ENCODE measurements at regions not wholly inside any gene's neighbourhood (a gene's known extent, or its start where the extent isn't known, plus 50 kb on each side); places are given as distances from the start of the nearest gene placed in this dataset.
"Not testable (repeated sequence)": the region's sequence is repeated elsewhere in the genome, so short reads cannot be mapped to it uniquely, and the experiment has no call there.

GRCh38 chr2:111401270-111402140 is 280.8 kb downstream of the BCL2L11 start:
- DNase-seq (ENCODE audit: low read depth): not testable (repeated sequence)

DNA sequence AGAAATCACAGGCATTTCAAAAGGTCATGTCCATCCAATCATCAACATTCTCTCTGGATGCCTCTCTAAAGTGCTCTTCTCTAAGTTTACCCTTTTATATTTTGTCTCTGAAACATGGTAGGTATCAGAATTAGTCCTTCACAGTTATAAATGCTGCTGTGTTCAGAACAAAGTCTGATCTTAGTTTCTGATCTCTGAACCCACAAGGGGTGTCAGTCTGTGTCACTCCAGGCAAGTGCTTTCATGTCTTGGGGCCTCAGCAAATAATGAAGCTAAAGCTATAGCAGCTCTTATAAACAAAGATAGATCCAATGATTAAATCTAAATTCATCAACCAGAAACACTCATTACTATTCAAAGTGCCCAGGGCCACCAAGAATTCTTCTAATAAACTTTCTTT is 281.7 kb downstream of the BCL2L11 start:
- not testable (repeated sequence) for DNase-seq (ENCODE audit: low read depth)

DNA sequence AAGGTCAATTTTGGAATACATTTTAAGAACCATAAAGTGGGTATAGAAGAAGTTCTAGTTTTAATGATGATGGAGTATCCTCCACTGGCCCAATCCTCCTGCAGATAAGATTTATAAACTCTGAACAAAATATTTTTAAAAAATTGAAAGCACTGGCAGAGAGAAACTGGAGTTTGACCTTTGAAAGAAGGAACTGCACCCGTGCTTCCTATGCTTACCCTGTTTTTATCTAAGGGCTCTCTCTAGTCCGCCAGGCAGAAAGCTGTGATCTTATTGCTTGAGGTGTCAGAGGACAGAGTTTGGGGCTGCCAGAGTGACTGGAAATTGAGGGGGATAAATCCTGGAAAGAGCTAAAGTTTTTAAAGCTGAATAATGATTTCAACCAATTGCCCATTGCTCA is 282.6 kb downstream of the BCL2L11 start:
- not testable (repeated sequence) for DNase-seq (ENCODE audit: low read depth)

DNA sequence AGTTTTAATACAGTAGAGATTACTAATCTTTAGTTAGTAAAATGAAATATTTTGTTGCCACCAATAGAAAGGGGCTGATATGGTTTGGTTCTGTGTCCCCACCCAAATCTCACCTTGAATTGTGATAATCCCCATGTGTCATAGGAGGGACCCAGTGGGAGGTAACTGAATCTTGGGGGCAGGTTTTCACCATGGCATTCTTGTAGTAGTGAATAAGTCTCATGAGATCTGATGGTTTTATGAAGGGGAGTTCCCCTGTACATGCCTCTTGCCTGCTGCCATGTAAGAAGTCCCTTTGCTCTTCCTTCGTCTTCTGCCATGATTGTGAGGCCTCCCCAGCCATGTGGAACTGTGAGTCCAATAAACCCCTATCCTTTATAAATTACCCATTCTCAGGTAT is 285.9 kb downstream of the BCL2L11 start:
- DNase-seq (ENCODE audit: low read depth): not testable (repeated sequence)

DNA sequence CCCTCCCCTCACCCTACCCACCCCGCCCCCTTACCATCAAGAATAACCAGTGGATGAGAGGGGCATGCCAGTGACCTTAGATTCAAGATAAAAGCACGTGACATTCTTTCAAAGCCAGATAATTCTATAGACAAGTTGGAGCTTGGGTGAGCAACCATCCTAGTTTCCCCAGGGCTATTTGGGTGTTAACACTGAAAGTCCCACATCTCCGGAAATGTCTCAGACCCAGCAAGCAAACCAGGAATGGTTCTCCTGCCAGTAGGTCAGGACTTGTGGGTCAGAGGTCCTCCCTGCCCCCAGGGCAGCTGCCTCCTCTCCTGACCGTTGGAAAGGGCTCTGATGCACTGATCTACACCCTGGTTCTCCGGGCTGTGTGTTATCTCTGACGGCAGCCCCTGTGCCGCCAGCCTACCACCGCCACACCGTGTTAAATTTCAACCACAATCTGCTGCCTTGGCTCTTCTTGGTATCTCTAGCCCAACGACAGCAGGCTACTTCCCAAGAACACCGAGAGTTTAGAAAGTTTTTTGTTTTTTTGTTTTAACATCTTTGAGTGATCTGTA is 287.0 kb downstream of the BCL2L11 start:
- DNase-seq (ENCODE audit: low read depth): not testable (repeated sequence)

- not testable (repeated sequence) for DNase-seq (ENCODE audit: low read depth)
Observed at GRCh38 chr2:111410868-111411406, 290.2 kb downstream of the BCL2L11 start.

GRCh38 chr2:111411867-111412681 is 291.4 kb downstream of the BCL2L11 start:
- DNase-seq (ENCODE audit: low read depth): not testable (repeated sequence)

- DNase-seq (ENCODE audit: low read depth): not testable (repeated sequence)
Observed at GRCh38 chr2:111412841-111413650, 292.3 kb downstream of the BCL2L11 start.

- not testable (repeated sequence) for DNase-seq (ENCODE audit: low read depth)
Observed at GRCh38 chr2:111413950-111414349, 293.2 kb downstream of the BCL2L11 start.

- DNase-seq (ENCODE audit: low read depth): not testable (repeated sequence)
Observed at GRCh38 chr2:111415765-111416743, 295.3 kb downstream of the BCL2L11 start.

DNA sequence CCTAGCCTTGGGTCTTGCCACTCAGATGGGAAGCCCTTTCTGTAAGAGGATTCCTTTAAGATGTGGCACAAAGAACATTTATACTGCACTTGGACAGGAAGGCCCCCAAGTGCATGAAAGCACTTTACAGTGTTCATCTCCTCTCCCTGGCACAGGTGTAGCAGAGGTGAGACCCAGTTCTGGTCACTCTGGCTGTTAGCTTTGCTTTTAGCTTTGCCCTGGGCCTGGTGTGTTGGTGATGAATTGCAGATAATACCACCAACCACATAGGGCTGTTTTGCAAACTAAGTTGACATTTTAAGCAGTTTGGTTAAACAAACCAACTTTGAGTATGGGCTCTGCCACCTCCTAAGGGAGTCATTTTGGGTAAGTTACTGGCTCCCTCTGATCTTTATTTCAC is 296.3 kb downstream of the BCL2L11 start:
- not testable (repeated sequence) for DNase-seq (ENCODE audit: low read depth)

- DNase-seq (ENCODE audit: low read depth): not testable (repeated sequence)
Observed at GRCh38 chr2:111418091-111418875, 297.6 kb downstream of the BCL2L11 start.

GRCh38 chr2:111420074-111420473 is 299.4 kb downstream of the BCL2L11 start:
- not testable (repeated sequence) for DNase-seq (ENCODE audit: low read depth)

DNA sequence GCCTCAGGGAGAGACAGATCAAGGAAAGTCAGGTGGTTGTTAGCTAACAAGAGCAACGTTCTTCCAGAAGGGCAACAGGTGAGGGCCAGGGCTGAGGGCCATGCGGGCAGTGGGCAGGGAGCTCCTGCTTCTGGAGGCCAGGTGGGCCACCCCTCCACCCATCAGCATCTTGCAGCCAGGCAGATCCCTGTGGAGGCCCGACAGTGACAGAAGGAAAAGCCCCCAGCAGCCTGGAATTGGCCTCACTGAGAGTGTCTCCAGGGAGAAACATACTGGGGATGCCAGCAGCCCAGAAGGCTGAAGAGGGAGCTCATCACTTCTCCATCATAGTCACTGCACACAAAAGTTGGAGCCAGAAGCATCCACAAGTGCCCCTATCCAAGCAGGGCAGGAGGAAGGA is 300.1 kb downstream of the BCL2L11 start:
- not testable (repeated sequence) for DNase-seq (ENCODE audit: low read depth)

GRCh38 chr2:111421949-111422348 is 301.2 kb downstream of the BCL2L11 start:
- DNase-seq (ENCODE audit: low read depth): not testable (repeated sequence)

DNA sequence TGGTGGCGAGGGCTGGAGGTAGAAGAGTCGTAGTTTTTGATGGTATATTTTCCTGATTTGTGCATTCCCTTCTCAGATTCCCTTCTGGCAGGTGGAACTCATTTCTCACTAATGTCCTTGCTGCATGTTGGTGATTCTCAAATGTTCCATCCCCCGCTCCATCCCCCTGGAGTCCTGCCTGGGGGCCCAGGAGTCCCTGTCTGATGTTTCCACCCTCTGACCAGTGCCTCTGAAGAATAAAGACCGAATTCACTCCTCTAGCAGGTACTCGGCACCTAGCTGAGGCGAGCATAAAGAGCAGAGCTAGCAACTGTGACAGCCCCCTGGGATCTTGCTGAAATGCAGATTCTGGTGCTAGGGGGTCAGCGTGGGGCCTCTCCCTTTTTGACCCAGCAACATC is 301.8 kb downstream of the BCL2L11 start:
- DNase-seq (ENCODE audit: low read depth): not testable (repeated sequence)

DNA sequence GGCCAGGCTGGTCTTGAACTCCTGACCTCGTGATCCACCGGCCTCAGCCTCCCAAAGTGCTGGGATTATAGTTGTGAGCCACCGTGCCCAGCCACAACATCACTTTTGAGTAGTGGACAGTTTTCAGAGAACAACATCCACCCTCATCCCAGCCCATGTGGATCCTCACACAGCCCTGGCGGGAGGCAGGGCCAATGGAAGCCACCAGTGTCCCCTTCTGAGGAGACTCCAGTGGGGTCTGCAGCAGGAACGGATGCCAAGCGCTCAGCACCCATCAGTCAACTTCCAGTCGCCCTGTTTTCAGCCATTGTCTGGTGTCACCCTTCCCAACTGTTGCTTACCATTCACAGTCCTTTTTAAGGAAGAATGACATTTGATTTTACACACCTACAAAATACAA is 302.5 kb downstream of the BCL2L11 start:
- not testable (repeated sequence) for DNase-seq (ENCODE audit: low read depth)

DNA sequence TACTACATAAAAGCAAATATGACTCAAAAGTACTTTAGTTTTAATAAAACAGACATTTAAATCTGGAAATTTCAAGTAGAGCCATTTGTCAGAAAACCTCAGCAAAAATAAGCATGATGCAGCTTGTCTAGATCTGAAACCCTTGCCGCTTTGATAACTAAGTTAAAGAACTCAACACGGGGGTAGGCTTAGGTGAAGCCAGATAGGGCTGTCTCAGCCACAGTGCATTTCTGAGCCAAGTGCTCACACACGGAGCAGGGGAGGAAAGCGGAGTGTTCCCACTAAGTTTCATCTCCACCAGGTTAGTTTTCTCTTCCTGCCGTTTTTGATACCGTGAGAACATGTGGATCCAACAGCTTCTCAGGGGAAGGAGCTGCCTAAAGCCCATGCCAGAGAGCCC is 303.5 kb downstream of the BCL2L11 start:
- DNase-seq (ENCODE audit: low read depth): not testable (repeated sequence)

DNA sequence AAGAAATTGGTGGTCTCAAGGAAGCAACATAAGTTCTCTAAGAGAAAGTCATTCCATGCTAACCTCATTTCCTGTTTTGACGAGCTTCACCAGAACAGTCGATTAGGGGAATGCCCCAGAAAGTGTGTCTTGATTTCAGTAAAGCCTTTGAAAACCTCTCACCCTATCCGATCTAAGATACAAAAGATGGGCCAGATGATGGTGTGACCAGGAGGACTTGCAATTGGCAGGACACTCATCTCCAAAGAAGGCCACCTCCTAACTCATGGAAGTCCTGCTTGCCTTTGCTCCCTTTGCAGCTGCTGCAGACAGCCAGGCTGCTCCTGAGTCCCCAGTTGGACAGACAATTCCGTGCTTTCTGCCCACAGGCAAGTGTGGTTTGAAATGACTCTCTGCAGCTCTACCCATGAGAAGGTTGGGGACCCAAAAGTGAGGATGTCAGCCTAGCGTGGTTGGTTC is 304.2 kb downstream of the BCL2L11 start:
- DNase-seq (ENCODE audit: low read depth): not testable (repeated sequence)

Data from stromal cell of bone marrow (primary cell).